GM12873 (cell line): ENCODE measurements at regions not wholly inside any gene's neighbourhood (a gene's known extent, or its start where the extent isn't known, plus 50 kb on each side); places are given as distances from the start of the nearest gene placed in this dataset.

Source experiments
- TF ChIP-seq, protein P1 (sequence below): IDR thresholded peaks from 2 replicates; pipeline ENCODE4 v1.5.1; 2012; ENCODE audit warnings: low read depth, mild to moderate bottlenecking, moderate library complexity, low read length, control low read depth; ENCODE audit not compliant: insufficient read depth; ENCODE audit errors: missing control alignments

DNA sequence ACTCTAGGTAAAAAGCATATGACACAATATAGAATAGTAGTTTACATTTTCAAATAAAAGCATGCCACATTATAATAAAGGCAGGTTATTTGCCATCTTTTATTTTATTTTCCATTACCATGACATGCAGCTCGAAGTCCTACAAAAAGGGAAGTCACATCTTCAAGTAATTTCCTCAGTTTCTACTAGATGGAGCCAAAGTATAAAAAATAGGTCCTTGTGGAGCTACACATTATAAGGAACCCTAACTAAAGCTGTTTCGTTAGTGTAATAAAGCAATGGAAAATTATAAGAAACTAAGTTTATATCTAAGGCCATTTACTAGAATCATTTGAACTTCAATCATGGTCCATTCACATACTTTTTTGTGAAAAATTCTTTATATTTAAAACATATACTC is 674.5 kb downstream of the KCNJ3 start:
- TF ChIP-seq, protein P1, sequence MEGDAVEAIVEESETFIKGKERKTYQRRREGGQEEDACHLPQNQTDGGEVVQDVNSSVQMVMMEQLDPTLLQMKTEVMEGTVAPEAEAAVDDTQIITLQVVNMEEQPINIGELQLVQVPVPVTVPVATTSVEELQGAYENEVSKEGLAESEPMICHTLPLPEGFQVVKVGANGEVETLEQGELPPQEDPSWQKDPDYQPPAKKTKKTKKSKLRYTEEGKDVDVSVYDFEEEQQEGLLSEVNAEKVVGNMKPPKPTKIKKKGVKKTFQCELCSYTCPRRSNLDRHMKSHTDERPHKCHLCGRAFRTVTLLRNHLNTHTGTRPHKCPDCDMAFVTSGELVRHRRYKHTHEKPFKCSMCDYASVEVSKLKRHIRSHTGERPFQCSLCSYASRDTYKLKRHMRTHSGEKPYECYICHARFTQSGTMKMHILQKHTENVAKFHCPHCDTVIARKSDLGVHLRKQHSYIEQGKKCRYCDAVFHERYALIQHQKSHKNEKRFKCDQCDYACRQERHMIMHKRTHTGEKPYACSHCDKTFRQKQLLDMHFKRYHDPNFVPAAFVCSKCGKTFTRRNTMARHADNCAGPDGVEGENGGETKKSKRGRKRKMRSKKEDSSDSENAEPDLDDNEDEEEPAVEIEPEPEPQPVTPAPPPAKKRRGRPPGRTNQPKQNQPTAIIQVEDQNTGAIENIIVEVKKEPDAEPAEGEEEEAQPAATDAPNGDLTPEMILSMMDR: peak; percentile 9

DNA sequence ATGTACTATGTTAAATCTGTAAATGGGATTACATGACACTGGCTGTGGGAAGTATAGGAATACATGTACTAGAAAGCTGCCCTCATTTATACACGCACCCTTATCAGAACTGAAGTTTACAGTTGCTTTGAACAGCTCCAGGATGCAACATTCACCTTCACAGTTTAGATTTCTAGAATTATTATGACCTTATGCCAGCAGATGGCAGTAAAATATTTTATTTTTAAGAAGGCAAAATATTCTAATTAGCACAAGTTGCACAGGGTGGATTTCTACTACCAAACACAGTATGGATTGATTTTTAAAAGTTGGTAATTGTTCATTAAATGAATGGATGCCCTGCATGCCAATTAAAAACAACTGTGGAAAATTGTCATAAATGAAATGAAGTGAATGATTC is 670.4 kb downstream of the KCNJ3 start:
- TF ChIP-seq, protein P1: no peak

- TF ChIP-seq, protein P1: no peak
Measured at GRCh38 chr2:155364766-155365165, 666.3 kb downstream of the KCNJ3 start.

GRCh38 chr2:155363349-155363888 is 664.9 kb downstream of the KCNJ3 start:
- TF ChIP-seq, protein P1: no peak

- TF ChIP-seq, protein P1: no peak
Measured at GRCh38 chr2:155357172-155357571, 658.7 kb downstream of the KCNJ3 start.

DNA sequence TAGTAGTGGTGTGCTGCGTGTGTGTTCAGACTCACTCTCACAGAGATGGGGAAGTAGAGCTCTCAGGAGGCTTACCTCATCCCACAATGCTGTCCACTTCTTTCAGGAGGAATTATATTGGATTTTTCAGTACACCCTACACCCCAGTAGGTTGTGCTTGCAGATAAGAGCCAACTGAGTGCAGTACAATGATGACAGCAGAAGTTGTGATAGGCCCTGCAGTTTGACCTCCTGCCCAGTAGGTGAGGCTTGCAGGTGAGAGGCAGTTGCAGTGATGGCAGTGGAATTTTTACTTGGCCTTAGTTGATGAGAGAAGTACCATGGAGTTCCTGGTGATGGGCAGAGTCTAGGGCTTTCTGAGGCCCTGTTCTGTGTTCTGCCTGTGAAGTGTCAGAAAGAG is 657.8 kb downstream of the KCNJ3 start:
- TF ChIP-seq, protein P1: peak; percentile 26

GRCh38 chr2:155350783-155351580 is 652.5 kb downstream of the KCNJ3 start:
- TF ChIP-seq, protein P1: no peak
